ENCODE measurements at regions not wholly inside any gene's neighbourhood (a gene's known extent, or its start where the extent isn't known, plus 50 kb on each side); places are given as distances from the start of the nearest gene placed in this dataset.

DNA sequence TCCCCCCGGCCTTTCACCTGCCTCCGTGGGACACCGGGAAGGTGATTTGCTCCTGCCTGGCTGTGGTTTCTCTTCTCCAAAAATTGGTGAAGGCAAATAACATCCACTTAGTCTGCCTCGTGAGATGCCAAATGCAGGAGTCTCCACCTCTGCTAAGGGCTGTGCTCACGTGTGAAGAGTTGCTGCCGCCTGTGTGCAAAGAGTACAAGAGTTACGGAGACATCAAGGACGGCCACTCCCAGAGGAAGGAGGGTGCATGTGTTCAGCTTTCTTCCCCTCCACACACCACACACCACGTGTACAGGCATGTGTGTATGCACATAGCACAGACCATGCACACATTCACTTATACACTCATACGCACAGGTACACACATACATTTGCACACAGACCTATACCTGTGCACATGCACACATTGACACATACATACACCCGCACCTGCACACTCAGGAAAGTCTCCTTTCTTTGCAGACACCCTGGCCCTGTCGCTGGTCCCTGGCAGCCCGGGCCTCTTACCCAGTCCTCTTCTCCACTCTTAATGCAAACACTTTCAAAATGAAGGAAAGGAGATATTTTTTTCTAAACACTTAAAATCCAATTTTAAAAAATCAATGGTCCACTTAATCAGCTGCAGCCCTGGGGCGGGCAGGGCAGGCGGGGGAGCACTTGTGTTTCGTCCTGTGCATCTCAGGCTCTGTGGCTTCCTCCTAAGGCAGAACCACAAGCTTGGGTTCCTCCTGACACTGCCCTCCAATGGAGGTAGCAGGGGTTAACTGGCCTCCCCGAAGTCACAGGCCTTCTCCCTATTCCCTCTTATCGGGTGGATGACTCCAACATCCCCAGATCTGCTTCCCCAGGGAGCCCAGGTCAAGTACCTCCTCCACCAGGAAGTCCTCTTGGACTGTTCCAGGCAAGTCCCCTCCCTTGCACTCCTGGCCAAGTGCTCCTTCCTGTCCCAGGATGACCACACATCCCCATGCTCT, 103.0 kb downstream of the CPZ start:
- TF ChIP-seq POLR2AphosphoS5 (IDR thresholded peaks at IDR 0.05; ENCODE audit: low read depth, low read length) (no peak), POLR2A (IDR thresholded peaks at IDR 0.05; ENCODE audit: low read depth, low read length) (no peak), TAF1 (IDR thresholded peaks at IDR 0.05; ENCODE audit: low read depth, low read length) (no peak), SPI1 (IDR thresholded peaks at IDR 0.05; ENCODE audit: low read depth, low read length) (no peak), PAX5 (IDR thresholded peaks at IDR 0.05; ENCODE audit: insufficient read depth, low read length, severe bottlenecking) (no peak), POU2F2 (IDR thresholded peaks at IDR 0.05; ENCODE audit: low read depth, low read length) (no peak)
